ENCODE measurements at regions not wholly inside any gene's neighbourhood (a gene's known extent, or its start where the extent isn't known, plus 50 kb on each side); places are given as distances from the start of the nearest gene placed in this dataset.

GRCh38 chr1:73910062-73910461, 287.9 kb downstream of the LRRIQ3 start:
- TF ChIP-seq POLR2AphosphoS5 (IDR thresholded peaks at IDR 0.05; ENCODE audit: low read depth) (no peak), CTCF (conservative IDR thresholded peaks at IDR 0.05; ENCODE audit: low read depth in 2 of 2) (no peak), ZNF462 (CRISPR knock-in tag; IDR thresholded peaks at IDR 0.05) (no peak), EZH2 (IDR thresholded peaks at IDR 0.05; ENCODE audit: low read depth, unreplicated experiment) (no peak), JUNB (IDR thresholded peaks at IDR 0.05; ENCODE audit: unreplicated experiment) (no peak), EZH2phosphoT487 (IDR thresholded peaks at IDR 0.05; ENCODE audit: unreplicated experiment) (no peak), REST (IDR thresholded peaks at IDR 0.05; ENCODE audit: unreplicated experiment) (no peak), NANOG (IDR thresholded peaks at IDR 0.05; ENCODE audit: borderline replicate concordance) (no peak), ETS1 (IDR thresholded peaks at IDR 0.05) (no peak), ZNF114 (CRISPR knock-in tag; IDR thresholded peaks at IDR 0.05) (no peak), CREB1 (CRISPR knock-in tag; IDR thresholded peaks at IDR 0.05; ENCODE audit: low read depth) (no peak), STAT1 (IDR thresholded peaks at IDR 0.05; ENCODE audit: unreplicated experiment) (no peak), ZNF331 (CRISPR knock-in tag; IDR thresholded peaks at IDR 0.05; ENCODE audit: low read depth) (no peak)

Measured in GM23338 (cell line).